DMS114 treated with DMSO at 0.1 percent for 48 hours (cell line): ENCODE measurements at regions not wholly inside any gene's neighbourhood (a gene's known extent, or its start where the extent isn't known, plus 50 kb on each side); places are given as distances from the start of the nearest gene placed in this dataset.
A peak's percentile ranks its signal among the peaks of the same experiment; 100 is the strongest.
"Not testable (repeated sequence)": the region's sequence is repeated elsewhere in the genome, so short reads cannot be mapped to it uniquely, and the experiment has no call there.

ENCODE experiments used
- DNase-seq: peaks from one replicate; lab custom pipeline; 2025; ENCODE audit not compliant: unreplicated experiment; lab: John Stamatoyannopoulos, UW

DNA sequence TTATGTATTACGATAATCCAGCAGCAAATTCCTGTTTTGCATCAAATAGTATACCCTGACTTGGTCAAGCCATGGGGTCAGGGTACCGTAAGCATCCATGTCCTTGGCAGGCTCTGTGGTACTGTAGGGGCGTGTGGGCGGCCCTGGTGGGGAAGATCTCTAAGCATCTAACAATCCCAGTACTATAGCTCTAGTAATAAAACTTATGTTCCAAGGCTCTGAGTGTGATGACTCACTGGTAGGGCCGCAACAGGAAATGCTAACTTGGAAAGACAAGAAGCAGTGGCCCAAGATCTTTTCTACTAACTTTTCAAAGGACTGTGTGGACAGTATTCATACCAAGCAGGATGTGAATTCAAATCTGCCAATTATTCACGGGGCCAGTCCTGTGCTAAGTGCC, 63.8 kb downstream of the CLEC18A start:
- not testable (repeated sequence) for DNase-seq

DNA sequence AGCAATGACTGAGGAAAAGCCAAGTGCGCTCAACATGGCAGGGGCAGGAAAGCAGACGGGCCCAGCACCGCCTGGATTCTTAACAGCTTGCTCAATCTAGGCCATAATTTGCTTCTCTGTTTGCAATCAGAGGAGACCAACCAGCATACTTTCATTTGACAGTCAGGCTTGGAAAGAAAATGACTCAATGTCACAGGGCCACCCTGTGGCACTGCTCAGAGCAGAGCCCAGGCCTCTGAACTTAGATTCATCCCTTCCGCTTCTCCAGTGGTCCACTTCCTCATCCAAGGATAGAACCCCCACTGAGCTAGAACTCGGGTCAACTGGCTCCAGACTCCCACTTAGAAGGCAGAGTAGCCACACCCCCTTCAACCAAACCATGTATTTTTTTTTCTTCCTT, 65.6 kb downstream of the CLEC18A start:
- not testable (repeated sequence) for DNase-seq

DNA sequence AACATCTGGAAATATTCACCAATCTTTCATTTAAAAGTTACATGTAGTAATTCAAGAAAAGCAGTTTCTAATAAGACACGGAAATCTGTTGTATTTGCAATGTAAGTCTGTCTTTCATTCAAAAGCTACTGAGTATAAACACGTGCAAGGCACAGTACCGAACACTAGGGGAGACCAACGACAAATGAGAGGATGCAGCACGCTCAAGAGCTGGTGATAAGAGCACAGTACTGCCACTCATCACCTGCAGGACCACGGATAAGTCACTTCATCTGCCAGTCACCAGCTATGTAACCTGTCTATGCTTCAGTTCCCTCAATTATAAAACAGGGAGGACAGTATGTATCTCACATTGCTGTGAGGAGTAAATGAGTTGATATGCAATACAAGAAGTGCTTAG, 67.1 kb downstream of the CLEC18A start:
- DNase-seq, result peak; percentile 54

DNA sequence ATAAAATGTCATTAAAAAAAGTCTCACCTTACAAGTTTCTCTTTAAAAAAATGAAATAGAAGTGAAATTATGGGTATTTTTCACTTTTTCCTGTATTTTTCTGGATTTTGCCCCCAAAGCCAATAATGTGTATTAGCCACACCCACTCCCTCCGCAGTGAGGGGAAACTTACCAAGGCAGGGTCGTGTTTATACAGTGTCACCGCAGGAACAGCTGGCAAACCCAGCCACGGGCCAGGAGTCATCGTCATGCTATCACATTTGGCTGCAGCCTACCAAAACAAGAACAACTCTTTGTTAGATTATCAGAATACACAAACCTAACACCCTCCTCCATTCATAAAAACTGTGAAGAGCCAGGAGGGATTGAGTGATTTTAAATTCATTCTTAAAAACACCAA, 72.1 kb downstream of the CLEC18A start:
- DNase-seq, result not testable (repeated sequence)

DNA sequence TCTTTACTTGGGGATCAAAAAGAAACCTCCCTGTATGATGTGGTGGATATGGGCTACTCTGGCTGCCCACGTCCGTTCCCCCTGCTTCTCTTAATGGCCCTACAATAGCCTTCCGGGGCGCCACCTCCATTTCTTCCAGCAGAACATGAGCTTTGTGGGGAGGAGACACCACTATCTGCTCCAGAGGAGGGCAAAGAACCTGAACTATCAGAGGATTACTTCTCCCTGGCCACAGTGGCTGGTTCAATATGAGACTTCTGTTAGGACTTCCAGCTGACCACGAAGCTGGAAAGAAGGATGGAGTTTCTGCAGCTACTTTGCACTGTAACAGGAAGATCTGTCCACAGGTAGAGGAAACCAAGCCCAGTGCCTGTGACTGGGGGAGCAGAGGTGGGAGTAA, 72.8 kb downstream of the CLEC18A start:
- not testable (repeated sequence) for DNase-seq

DNA sequence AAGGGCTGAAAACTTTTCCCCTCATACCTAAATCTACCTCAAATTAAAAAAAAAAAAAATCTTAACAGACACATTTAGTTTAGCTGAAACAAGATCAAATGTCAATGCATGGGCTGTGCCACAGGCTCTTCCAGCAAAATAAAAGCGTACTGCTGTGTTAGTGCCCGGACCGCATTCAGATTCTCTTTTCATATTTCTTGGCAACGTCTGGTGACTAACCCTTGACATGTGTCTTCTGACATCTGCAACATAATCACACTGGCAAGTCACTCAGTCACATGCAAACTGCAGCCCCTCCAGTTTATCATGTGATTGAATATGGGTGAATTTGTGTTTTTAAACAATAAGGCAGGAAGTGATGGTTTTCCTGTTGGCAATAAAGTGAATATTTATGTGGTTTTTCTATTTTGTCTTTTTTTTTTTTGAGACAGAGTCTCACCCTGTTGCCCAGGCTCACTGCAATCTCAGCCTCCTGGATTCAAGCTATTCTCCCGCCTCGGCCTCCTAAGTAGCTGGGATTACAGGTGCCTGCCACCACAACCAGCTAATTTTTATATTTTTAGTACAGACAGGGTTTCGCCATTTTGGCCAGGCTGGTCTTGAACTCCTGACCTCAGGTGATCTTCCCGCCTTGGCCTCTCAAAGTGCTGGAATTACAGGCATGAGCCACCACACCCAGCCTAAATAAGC, 75.2 kb downstream of the CLEC18A start:
- not testable (repeated sequence) for DNase-seq

DNA sequence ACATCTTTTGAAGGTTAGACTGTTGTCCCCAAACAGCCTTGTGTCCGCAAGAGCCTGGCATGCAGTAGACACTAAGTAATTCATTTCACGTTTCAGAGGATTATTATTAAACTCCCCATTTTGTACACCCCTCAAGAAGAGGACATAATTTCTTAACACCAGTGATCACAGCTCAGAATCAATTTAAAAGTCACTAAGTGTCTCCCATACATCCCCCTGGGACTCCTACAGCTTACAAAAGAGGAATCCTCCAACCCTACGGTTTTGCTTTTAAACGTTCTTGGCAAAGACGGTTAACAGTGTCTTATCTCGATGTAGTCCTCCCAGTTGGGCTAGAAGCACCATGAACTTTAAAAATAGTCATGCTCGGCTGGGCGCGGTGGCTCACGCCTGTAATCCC, 81.2 kb upstream of the PDPR start:
- not testable (repeated sequence) for DNase-seq

DNA sequence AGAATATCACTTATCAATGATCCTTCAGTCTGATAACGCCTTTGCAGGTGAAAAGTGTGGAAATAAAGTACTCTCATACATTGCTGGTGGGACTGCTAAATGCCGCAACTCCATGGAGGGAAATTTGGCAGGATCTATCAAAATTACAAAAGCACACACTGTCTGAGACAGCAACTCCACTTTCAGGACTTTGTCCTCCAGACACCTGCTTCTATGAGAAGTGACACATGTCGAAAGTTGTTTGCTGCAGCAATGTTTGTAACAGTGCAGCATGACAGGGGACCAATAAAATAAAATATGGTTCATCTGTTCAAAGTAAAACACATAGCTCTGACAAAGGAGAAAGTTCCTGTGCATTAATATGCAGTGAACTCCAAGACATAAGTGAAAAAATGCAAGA, 76.2 kb upstream of the PDPR start:
- DNase-seq, result not testable (repeated sequence)

DNA sequence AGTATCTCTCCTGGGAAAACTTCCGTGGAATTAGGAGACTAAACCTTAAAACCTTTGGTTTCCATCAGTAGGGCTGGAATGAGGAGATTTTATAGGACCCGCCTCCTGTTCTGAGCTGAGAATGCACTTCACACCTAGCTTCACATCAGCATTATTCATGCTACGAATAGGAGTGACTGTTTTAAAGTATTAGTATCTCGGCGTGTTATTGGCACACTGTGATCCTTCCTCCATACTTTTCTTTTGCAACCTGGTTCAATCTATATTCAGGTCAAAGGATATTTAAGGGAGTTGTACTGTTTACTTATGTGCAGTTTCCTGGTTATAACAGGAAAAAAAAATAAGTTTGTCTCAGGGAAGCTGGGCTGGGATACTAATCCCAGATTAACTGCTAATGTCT, 73.6 kb upstream of the PDPR start:
- DNase-seq, result not testable (repeated sequence)

DNA sequence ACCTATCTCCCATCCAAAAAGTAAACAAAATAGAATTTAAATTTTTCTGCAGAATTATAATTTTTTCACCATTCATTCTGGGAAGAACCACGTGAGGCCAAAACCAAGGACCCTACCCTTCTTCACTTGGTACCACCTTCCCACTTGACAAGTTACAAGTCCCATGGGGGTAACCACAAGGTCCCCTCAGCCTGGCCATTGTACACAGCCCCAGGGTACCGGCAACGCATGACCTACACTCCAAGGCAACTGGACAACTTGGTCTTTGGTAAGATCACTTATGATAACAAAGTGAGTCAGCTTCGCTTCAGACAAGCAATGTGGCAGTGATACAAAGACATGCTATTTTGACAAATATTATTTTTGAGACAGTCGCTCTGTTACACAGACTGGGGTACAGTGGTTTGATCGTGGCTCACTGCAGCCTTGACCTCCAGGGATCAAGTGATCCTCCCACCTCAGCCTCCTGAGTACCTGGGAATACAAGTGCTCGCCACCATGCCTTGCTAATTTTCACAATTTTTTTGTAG, 70.5 kb upstream of the PDPR start:
- not testable (repeated sequence) for DNase-seq

DNA sequence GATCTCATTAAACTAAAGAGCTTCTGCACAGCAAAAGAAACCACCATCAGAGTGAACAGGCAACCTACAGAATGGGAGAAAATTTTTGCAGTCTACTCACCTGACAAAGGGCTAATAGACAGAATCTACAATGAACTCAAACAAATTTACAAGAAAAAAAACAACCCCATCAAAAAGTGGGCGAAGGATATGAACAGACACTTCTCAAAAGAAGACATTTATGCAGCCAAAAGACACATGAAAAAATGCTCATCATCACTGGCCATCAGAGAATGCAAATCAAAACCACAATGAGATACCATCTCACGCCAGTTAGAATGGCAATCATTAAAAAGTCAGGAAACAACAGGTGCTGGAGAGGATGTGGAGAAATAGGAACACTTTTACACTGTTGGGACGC, 67.6 kb upstream of the PDPR start:
- DNase-seq, result not testable (repeated sequence)

DNA sequence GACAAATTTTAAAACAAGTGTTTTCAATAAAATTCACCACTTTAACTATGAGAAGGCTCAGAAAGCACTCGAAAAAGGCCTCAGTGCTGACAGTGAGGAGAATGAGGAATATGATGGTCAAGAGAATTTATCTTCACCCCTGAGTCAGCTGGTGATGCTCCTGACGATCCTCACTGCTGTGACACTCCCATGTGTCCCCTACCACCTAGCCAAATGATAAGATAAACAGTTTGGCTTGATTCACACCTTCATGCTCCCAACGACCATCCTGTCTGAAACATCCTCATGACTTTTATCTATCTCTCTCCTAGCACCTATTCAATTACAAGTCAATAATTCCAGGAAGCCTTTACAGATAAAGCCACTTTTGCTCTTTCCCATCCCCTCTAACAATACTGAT, 66.0 kb upstream of the PDPR start:
- DNase-seq, result not testable (repeated sequence)

DNA sequence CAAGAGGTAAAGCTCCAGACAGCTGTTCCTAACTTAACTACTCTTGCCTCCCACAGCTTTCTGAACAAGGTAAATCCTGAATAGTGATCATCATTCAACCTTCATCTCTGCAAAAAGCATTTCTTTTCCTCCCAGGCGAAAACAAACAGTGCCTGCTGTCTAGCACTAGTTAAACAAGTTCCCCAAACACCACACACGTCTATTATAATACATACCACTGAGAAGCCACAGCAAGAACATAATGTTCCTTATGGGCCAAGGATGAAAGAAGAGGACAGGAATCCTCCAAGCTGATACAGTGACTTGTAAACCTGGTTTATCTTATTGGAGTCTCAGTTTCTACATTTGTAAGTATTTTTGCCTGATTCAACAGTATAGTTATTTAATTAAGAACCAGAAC, 56.1 kb upstream of the PDPR start:
- not testable (repeated sequence) for DNase-seq

DNA sequence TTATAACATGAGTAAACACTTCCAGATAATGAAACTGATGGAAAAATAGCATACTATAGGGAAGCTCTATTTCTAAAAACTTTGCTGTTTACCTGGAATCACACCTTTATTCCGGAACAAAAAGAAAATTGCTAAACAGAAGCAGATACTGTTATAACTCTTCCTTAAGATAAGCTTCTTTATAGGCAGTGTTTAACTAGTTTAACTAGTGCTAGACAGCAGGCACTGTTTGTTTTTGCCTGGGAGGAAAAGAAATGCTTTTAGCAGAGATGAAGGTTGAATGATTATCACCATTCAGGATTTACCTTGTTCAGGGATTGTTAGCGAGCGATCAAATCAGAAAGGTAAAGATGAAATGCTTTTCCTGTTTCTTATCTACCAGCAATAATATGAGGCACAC, 54.7 kb upstream of the PDPR start:
- DNase-seq, result not testable (repeated sequence)

DNA sequence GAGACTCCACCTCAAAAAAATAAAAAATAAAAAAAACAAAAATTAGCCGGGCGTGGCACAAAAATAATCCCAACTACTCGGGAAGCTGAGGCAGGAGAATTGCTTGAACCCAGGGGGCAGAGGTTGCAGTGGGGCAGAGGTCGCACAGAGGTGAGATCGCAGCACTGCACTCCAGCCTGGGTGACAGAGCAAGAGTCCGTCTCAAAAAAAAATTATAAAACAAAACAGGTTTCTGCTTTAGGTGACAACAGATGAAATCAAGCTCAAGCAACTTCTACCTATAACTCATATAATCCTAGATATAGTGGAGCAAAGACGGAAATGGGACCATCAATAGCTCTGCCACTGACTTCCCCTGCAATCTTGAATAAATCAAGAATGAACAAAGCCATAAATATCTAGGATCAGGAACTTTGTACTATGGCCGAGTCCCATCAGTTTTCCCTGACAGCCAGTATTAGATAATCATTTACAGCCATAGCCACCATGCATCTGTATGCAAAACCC, 53.6 kb upstream of the PDPR start:
- not testable (repeated sequence) for DNase-seq

DNA sequence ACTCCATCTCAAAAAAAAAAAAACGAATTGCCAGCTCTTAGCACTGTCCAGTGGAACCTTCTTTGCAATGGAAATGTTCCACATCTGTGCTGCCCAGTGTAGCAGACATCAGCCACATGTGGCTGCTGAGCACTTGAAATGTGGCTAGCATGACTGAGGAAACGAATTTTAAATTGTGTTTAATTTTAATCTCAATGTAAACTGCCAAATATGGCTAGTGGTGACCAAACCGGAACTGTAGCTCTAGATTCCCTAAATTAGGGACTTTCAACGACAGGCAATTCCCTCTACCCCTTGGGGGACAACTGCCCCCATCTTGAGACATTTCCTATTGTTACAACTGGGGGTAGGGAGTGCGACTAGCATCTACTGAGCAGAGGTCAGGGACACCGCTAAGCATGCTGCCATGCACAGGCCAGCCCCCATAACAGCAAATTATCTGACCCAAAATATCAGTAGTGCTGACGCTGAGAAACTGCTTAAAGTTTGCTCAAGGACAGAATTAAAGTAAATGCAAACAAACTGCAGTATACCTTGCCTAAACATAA, 52.4 kb upstream of the PDPR start:
- not testable (repeated sequence) for DNase-seq

DNA sequence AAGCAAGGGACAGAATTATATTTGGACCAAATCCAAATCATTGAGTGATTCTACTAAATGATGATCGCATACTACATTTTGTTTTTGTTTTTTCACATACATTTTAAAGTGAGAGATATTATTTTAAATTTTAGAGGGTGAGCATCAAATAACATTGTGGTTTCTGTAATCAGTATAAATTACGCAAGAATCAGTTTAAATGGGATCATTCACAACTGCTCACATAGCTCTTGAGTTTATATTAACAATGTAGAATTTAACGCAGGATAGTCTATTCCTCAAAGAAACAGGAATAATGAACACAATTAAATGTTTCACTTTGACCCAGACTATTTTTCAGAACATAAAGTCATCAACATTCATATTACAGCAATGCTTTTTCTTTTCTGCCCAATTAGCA, 51.2 kb upstream of the PDPR start:
- DNase-seq, result not testable (repeated sequence)
